Motor neuron (in vitro differentiated cells): ENCODE measurements at regions not wholly inside any gene's neighbourhood (a gene's known extent, or its start where the extent isn't known, plus 50 kb on each side); places are given as distances from the start of the nearest gene placed in this dataset.

Experiments
- ATAC-seq, 8 experiments: fragments of 200-7000 bp; cut with Tn5 transposase; replicated peaks in 6 of 8; 2 replicates each; pipeline ENCODE4 v1.8.0; 2021; ENCODE audit warnings: mild to moderate bottlenecking in 8 of 8, moderate library complexity in 8 of 8
- H3K27ac ChIP-seq, 2 donors: fragments of 250-450 bp; sonication (Bioruptor Pico); 2 replicates each; pipeline ENCODE4 v1.9.0; 2021; ENCODE audit warnings: antibody characterized with exemption in 2 of 2, mild to moderate bottlenecking in 2 of 2, moderate library complexity in 1 of 2
- H3K4me1 ChIP-seq, 2 donors: fragments of 250-450 bp; sonication (Bioruptor Pico); replicated peaks in 1 of 2; 2 replicates each; pipeline ENCODE4 v1.6.1; 2021; ENCODE audit warnings: antibody characterized with exemption in 2 of 2, mild to moderate bottlenecking in 2 of 2, moderate library complexity in 1 of 2
- H3K4me3 ChIP-seq, 5 donors: fragments of 250-450 bp; sonication (Bioruptor Pico); 2 replicates each; pipeline ENCODE4 v1.9.0; 2021; ENCODE audit warnings: antibody characterized with exemption in 5 of 5, mild to moderate bottlenecking in 5 of 5, moderate library complexity in 4 of 5
- WGBS, 10 experiments: fragments of 450-650 bp; shearing (Covaris generic); methylation state at CpG; one replicate each; pipeline ENCODE4 v1.0.0; 2022; 5-methylcytosine and 5-hydroxymethylcytosine counted together
- in situ Hi-C, 9 experiments: fragments of 400-800 bp; cut with MboI; loops; one replicate each; pipeline ENCODE4 v1.15.0; 2021; ENCODE audit warnings: low sequenced_read_pairs in 9 of 9, low pct_unique_long_range_greater_than_20kb in 2 of 9; ENCODE audit not compliant: unreplicated experiment in 9 of 9

- WGBS, 10 experiments: 11 to 96% (median 81%) methylated on average over 3 to 9 of the region's 9 CpGs
- ATAC-seq: no peak
Measured at GRCh38 chr3:109608574-109608973, 271.2 kb upstream of the DPPA4 start.

GRCh38 chr3:109618766-109619378 lies 281.5 kb upstream of the DPPA4 start:
- H3K4me3 ChIP-seq: no peak overlapping the region
- no peaks in the 10 kb centered on the region for H3K4me1 ChIP-seq
- no peak overlapping the region for H3K27ac ChIP-seq
- in situ Hi-C loops: no loop called here
- 0 to 31% (median 20%) methylated on average over 1 of the region's 2 CpGs; no CpG with 5 or more reads in 7 of the 10 experiments for WGBS, 10 experiments
- ATAC-seq: no peak

More at GRCh38 chr3:109608574-109608973, 271.2 kb upstream of the DPPA4 start:
- H3K4me1 ChIP-seq: no peaks in the 10 kb centered on the region
- in situ Hi-C loops: no loop called here
- no peak overlapping the region for H3K4me3 ChIP-seq
- no peak overlapping the region for H3K27ac ChIP-seq

- Histone ChIP-seq H3K27ac (no peak overlapping the region), H3K4me1 (peaks cover 0 to 34% of the 10 kb centered on the region in 2 donors), H3K4me3 (no peak overlapping the region)
- peak in 5 of 8 experiments; percentile 79 to 99 (median 98) for ATAC-seq
- in situ Hi-C loops: no loop called here
Measured at GRCh38 chr3:109631897-109632296, 294.6 kb upstream of the DPPA4 start.

GRCh38 chr3:109640146-109640652 lies 302.9 kb upstream of the DPPA4 start:
- 20 to 100% (median 96%) methylated on average over 2 to 4 of the region's 4 CpGs; no CpG with 5 or more reads in 1 of the 10 experiments for WGBS, 10 experiments
- Histone ChIP-seq H3K4me3 (no peak overlapping the region), H3K4me1 (peaks cover 0 to 3% of the 10 kb centered on the region in 2 donors), H3K27ac (no peak overlapping the region)
- no peak for ATAC-seq
- in situ Hi-C loops: no loop called here

- Histone ChIP-seq H3K4me3 (no peak overlapping the region), H3K4me1 (peaks cover 0 to 3% of the 10 kb centered on the region in 2 donors), H3K27ac (no peak overlapping the region)
- in situ Hi-C loops: no loop called here
- ATAC-seq: no peak
- WGBS, 10 experiments: 0 to 100% (median 75%) methylated on average over 1 of the region's 1 CpG; no CpG with 5 or more reads in 1 of the 10 experiments
Measured at GRCh38 chr3:109642025-109642424, 304.7 kb upstream of the DPPA4 start.

GRCh38 chr3:109643590-109643989 lies 306.2 kb upstream of the DPPA4 start:
- H3K4me1 ChIP-seq: peaks cover 0 to 3% of the 10 kb centered on the region in 2 donors
- no peak overlapping the region for H3K4me3 ChIP-seq
- no peak overlapping the region for H3K27ac ChIP-seq
- 0 to 57% (median 26%) methylated on average over 1 to 2 of the region's 2 CpGs; no CpG with 5 or more reads in 4 of the 10 experiments for WGBS, 10 experiments
- in situ Hi-C loops: no loop called here
- ATAC-seq: peak in 7 of 8 experiments; percentile 33 to 70 (median 50)

GRCh38 chr3:109644332-109644731 lies 307.0 kb upstream of the DPPA4 start:
- ATAC-seq: no peak
- Histone ChIP-seq H3K4me3 (no peak overlapping the region), H3K4me1 (peaks cover 0 to 3% of the 10 kb centered on the region in 2 donors), H3K27ac (no peak overlapping the region)
- 51 to 100% (median 97%) methylated on average over 1 to 2 of the region's 2 CpGs for WGBS, 10 experiments
- in situ Hi-C loops: no loop called here

GRCh38 chr3:109644746-109645145 lies 307.4 kb upstream of the DPPA4 start:
- Histone ChIP-seq H3K4me1 (peaks cover 0 to 3% of the 10 kb centered on the region in 2 donors), H3K27ac (no peak overlapping the region), H3K4me3 (no peak overlapping the region)
- peak in 5 of 8 experiments; percentile 47 to 81 (median 78) for ATAC-seq
- in situ Hi-C loops: no loop called here
- 4 to 69% (median 27%) methylated on average over 2 to 3 of the region's 3 CpGs for WGBS, 10 experiments

- 0 to 60% methylated on average over 1 of the region's 6 CpGs; no CpG with 5 or more reads in 8 of the 10 experiments for WGBS, 10 experiments
- Histone ChIP-seq H3K4me3 (no peak overlapping the region), H3K27ac (no peak overlapping the region), H3K4me1 (peaks cover 0 to 3% of the 10 kb centered on the region in 2 donors)
- no peak for ATAC-seq
- in situ Hi-C loops: no loop called here
Measured at GRCh38 chr3:109648027-109648426, 310.7 kb upstream of the DPPA4 start.

GRCh38 chr3:109656225-109656624 lies 318.9 kb upstream of the DPPA4 start:
- in situ Hi-C loops: no loop called here
- H3K4me3 ChIP-seq: no peak overlapping the region
- no peaks in the 10 kb centered on the region for H3K4me1 ChIP-seq
- no peak for ATAC-seq
- no peak overlapping the region for H3K27ac ChIP-seq

- H3K27ac ChIP-seq: no peak overlapping the region
- H3K4me1 ChIP-seq: no peaks in the 10 kb centered on the region
- in situ Hi-C loops: no loop called here
- no peak for ATAC-seq
- no peak overlapping the region for H3K4me3 ChIP-seq
Measured at GRCh38 chr3:109678600-109678999, 341.3 kb upstream of the DPPA4 start.

GRCh38 chr3:109679664-109680063 lies 342.3 kb upstream of the DPPA4 start:
- Histone ChIP-seq H3K4me1 (no peaks in the 10 kb centered on the region), H3K27ac (no peak overlapping the region), H3K4me3 (no peak overlapping the region)
- in situ Hi-C loops: no loop called here
- whole genome bisulfite sequencing, 10 experiments: 23 to 90% (median 63%) methylated on average over 1 to 4 of the region's 4 CpGs
- no peak for ATAC-seq

- no peaks in the 10 kb centered on the region for H3K4me1 ChIP-seq
- H3K4me3 ChIP-seq: no peak overlapping the region
- H3K27ac ChIP-seq: no peak overlapping the region
- ATAC-seq: no peak
- in situ Hi-C loops: no loop called here
Measured at GRCh38 chr3:109683746-109684145, 346.4 kb upstream of the DPPA4 start.
